AG04450 (cell line): ENCODE measurements at regions not wholly inside any gene's neighbourhood (a gene's known extent, or its start where the extent isn't known, plus 50 kb on each side); places are given as distances from the start of the nearest gene placed in this dataset.
"Not testable (repeated sequence)": the region's sequence is repeated elsewhere in the genome, so short reads cannot be mapped to it uniquely, and the experiment has no call there.

Source experiments
- CTCF ChIA-PET: fragments of 300-600, 350-600 bp; formaldehyde crosslinking; extraction: SDS; loops from one replicate; lab custom pipeline; 2022; ENCODE audit warnings: antibody characterized with exemption, inconsistent platforms; lab: Charles Lee
- POLR2A ChIA-PET: fragments of 350-600 bp; formaldehyde crosslinking; extraction: SDS; loops from one replicate; lab custom pipeline; 2021; ENCODE audit warnings: antibody characterized with exemption, inconsistent platforms; lab: Yijun Ruan, JAX
- DNase-seq: peaks from one replicate; pipeline ENCODE4 v3.0.0-alpha.2; 2011; ENCODE audit warnings: low read depth, low spot score
- H3K27ac ChIP-seq: one replicate; pipeline ENCODE4 v1.5.1; 2012; ENCODE audit warnings: low read depth, low read length, control low read depth
- H3K27me3 ChIP-seq: one replicate; pipeline ENCODE4 v1.6.0; 2012; ENCODE audit warnings: low read length; ENCODE audit not compliant: control insufficient read depth, insufficient read depth
- H3K4me3 ChIP-seq: 2 replicates; pipeline ENCODE4 v1.5.1; 2011; ENCODE audit warnings: mild to moderate bottlenecking, low read depth, low read length, control low read depth
- H3K9me3 ChIP-seq: 2 replicates; pipeline ENCODE4 v1.5.1; 2012; ENCODE audit warnings: low read length; ENCODE audit not compliant: control insufficient read depth, insufficient read depth
- TF ChIP-seq, protein P1 (sequence below): IDR thresholded peaks from 2 replicates; pipeline ENCODE4 v1.5.1; 2011; ENCODE audit warnings: low read depth, low read length, control low read depth, inconsistent platforms

- CTCF ChIA-PET: interaction anchor here (0.6 kb wide), 1 partner anchor 60 kb away, joined by 3 read pairs; no protein-coding TSS in a partner anchor
- no peak overlapping the region for H3K4me3 ChIP-seq
- TF ChIP-seq, protein P1, sequence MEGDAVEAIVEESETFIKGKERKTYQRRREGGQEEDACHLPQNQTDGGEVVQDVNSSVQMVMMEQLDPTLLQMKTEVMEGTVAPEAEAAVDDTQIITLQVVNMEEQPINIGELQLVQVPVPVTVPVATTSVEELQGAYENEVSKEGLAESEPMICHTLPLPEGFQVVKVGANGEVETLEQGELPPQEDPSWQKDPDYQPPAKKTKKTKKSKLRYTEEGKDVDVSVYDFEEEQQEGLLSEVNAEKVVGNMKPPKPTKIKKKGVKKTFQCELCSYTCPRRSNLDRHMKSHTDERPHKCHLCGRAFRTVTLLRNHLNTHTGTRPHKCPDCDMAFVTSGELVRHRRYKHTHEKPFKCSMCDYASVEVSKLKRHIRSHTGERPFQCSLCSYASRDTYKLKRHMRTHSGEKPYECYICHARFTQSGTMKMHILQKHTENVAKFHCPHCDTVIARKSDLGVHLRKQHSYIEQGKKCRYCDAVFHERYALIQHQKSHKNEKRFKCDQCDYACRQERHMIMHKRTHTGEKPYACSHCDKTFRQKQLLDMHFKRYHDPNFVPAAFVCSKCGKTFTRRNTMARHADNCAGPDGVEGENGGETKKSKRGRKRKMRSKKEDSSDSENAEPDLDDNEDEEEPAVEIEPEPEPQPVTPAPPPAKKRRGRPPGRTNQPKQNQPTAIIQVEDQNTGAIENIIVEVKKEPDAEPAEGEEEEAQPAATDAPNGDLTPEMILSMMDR: no peak
- DNase-seq: no peak
- H3K27ac ChIP-seq: no peak overlapping the region
- H3K27me3 ChIP-seq: peaks cover 7% of the 10 kb centered on the region
- H3K9me3 ChIP-seq: peaks cover 15% of the 10 kb centered on the region
- POLR2A ChIA-PET: no interaction called here
These were observed 79.2 kb upstream of the NCOR2 start for GRCh38 chr12:124646385-124647230.

GRCh38 chr12:124645530-124646244 is 78.3 kb upstream of the NCOR2 start:
- Histone ChIP-seq H3K9me3 (peaks cover 18% of the 10 kb centered on the region), H3K27me3 (peaks cover 7% of the 10 kb centered on the region), H3K27ac (no peak overlapping the region), H3K4me3 (no peak overlapping the region)
- ChIA-PET POLR2A (no interaction called here), CTCF (interaction anchor here (1.1 kb wide), 1 partner anchor 246 kb away, joined by 3 read pairs; no protein-coding TSS in a partner anchor)
- DNase-seq: no peak
- TF ChIP-seq, protein P1: no peak

- H3K27me3 ChIP-seq, H3K27ac ChIP-seq, CTCF ChIA-PET, DNase-seq, H3K4me3 ChIP-seq: not testable (repeated sequence)
- peaks cover 25% of the 10 kb centered on the region for H3K9me3 ChIP-seq
- POLR2A ChIA-PET: interaction anchor here (0.7 kb wide), 1 partner anchor 8 kb away, joined by 4 read pairs; no protein-coding TSS in a partner anchor
These were observed 76.4 kb upstream of the NCOR2 start for GRCh38 chr12:124643768-124644167.

DNA sequence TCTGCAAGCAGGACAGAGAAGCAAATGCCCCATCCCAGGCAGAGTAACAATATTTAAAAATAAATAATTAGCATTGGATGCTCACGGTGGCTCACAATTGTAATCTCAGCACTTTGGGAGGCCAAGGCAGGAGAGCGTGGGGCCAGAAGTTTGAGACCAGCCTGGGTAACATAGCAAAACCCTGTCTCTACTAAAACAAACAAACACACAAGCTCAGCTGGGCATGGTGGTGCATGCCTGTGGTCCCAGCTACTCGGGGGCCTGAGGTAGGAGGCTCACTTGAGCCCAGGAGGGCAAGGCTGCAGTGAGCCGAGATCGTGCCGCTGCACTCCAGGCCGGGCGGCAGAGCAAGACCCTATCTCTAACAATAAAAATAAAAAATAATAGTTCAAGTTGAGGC is 74.7 kb upstream of the NCOR2 start:
- POLR2A ChIA-PET: no interaction called here
- CTCF ChIA-PET: no interaction called here
- TF ChIP-seq, protein P1: no peak

DNA sequence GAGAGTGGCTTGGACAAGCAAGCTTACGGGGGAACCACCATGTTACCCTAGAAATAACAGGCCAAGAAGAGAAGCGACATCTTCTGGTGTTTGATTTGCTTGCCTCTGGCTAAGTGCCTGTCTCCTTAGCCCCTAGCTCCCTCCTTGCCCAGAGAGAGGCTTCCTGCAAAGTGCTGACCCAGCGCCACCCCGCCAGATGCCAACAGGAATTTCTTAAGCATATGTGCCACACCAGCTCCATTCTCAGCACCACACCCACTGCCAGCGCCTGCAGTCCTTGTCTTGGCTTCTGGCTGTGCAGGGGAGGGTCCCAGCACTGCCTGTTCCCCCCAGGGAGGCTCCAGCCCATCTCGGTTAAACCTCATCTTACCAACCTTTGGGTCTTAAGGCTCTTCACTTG is 74.2 kb upstream of the NCOR2 start:
- Histone ChIP-seq H3K4me3 (no peak overlapping the region), H3K27me3 (peaks cover 7% of the 10 kb centered on the region), H3K27ac (no peak overlapping the region), H3K9me3 (peaks cover 32% of the 10 kb centered on the region)
- POLR2A ChIA-PET: no interaction called here
- TF ChIP-seq, protein P1: no peak
- CTCF ChIA-PET: no interaction called here
- no peak for DNase-seq

More for the DNA sequence above, 74.7 kb upstream of the NCOR2 start:
- H3K4me3 ChIP-seq: no peak overlapping the region
- H3K9me3 ChIP-seq: peaks cover 32% of the 10 kb centered on the region
- no peak for DNase-seq
- no peak overlapping the region for H3K27ac ChIP-seq
- peaks cover 7% of the 10 kb centered on the region for H3K27me3 ChIP-seq
